RPMI7951 (cell line): ENCODE measurements at regions not wholly inside any gene's neighbourhood (a gene's known extent, or its start where the extent isn't known, plus 50 kb on each side); places are given as distances from the start of the nearest gene placed in this dataset.

Experiments
- DNase-seq: peaks from one replicate; pipeline ENCODE4 v3.0.0-alpha.2; 2012; ENCODE audit warnings: low read depth

DNA sequence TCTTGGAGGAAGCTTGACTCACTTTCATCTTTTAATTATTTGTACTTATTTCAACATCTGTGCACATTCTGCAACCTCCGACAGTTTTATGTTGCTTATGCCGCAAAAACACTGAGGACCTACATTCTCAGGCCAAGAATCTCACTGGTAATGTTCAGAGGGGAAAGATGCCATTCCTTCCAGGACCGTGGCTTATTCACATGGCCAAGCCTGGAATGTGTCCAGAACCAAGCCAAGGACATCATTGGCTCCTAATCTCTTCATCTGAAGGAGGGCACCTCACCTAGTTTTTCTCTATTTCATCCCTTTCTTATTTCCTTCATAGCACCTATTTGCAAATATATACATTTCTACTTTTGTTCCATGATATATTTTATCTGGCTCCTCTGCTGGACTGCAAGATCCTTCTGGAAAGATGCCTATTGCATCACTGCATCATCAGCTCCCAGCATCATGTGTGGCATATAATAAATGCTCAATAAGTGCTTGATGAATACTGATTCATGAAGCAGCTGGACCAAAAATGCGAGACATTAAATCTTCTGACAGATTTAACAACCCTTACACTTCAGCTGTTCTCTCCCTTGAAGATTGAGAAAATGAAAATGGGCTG is 377.1 kb downstream of the TNS1 start:
- peak; percentile 19 for DNase-seq

DNA sequence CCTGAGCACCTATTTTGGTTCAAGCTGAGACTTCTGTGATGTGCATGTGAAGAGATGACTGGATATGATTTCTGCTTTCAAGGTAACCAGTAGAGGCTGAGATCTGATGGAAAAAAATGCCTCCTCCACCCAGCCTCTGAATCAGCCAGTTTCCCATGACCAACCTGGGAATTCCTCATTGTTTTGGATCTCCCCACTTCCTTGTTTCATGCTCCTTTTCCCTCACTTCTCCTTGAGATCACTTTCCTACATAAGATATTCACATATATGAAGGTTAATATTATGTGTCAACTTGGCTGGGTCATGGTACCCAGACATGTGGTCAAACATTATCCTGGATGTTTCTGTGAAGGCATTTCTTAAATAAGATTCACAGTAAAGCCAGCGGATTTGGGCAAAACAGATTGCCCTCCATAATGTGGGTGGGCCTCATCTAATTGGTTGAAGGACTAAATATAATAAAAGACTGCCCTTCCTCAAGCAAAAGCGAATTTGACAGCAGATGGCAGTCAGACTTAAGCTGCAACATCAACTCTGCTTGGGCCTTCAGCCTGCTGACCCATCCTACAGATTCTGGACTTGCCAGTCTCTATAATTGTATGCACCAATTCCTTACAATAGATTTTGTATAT is 379.4 kb downstream of the TNS1 start:
- no peak for DNase-seq

DNA sequence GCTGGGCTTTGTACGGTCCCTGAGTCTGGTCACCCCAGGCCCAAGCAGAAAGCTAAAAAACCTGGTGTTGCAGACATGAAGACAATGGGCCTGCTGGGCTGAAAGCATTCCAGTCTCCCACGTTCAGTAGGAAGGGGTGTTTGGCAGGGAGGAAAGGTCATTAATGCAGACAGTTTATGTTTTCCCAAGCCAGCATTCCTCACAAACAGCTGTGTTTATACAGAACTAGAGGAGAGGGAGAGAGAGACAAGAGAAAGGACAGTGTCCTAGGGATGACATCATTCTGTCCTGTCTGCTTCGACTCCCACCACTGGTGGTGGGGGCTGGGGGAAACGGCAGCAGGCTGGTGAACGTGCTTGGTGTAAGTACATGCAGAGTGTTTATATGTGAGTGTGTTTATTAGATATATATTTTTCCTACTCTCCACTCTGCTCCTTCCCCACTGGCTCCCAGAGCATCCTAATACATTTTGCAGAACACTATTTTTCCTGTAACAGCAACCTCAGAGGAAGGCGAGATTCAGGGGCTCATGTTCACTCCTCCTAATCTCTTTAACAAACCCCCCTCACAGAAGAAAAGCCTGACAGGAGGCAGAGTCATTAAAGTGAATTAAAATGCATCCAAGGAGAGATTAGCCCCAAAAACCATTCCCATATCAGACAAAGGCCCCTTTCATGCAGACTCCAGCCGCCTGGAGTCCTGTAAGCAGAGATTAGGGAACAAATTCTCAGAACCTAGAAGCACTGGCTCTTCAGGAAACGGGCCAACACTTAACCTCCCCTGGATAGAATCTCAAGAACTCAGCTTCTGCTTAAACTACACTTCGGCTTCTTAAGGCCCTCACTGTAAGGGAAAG is 380.4 kb downstream of the TNS1 start:
- peak; percentile 77 for DNase-seq

DNA sequence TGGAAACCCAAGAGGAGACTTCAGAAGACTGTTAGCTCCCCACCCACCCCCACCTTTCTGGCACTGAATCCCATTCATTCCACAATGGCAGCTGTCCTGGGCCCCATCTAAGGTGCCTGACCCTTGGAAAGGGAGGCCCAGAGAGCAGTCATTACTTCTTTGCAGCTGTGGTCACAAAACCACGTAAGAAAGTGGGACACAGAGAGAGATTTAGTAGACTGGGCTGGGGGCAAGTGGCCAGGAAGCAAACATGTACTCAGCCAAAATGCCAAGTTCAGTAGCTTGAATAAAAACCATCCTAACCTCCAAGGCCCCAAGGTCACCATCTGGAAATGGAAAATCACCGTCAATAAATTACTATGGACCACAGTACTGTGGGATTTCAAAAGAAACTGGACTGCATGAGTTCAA is 381.4 kb downstream of the TNS1 start:
- peak; percentile 69 for DNase-seq

DNA sequence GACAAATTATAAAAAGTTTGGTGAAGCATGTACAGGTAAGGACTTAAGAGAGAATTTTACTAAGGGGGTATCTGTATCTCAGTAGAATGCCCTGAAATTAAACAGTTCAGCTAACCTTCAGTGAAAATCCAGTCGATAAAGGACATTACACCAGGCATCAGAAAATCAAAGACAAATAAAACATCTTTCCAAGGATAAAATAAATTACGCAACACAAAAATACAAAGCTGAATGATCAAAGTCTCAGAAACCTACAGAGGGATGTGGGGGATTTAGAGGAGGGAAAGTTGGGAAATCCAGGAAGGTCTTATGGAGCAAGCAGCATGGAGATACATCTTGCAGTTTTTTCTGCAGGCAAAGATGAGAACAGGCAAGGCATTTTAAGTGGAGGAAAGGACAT is 384.1 kb downstream of the TNS1 start:
- no peak for DNase-seq

DNA sequence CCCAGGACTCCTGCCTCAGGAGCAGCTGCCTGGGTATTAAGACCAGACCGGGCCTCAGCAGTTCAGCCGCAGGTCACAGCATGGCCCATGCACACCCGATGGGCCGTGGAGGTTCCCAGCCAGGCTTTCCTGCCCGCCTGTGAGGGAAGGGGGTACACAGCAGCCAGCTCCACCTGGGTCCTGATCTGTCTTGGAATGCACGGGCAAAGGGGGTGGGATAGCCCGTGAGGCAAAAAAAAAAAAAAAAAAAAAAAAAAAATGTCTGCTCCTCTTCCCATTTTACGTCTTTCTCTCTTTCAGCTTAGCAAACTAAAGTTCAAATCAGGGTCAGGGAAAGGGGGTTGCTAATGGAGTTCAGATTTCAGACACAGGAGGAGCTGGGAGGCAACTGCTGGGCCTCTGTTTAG is 385.2 kb downstream of the TNS1 start:
- no peak for DNase-seq

- no peak for DNase-seq
Measured at GRCh38 chr2:217616936-217617335, 385.9 kb downstream of the TNS1 start.

GRCh38 chr2:217615171-217615570 is 387.6 kb downstream of the TNS1 start:
- DNase-seq, result no peak

DNA sequence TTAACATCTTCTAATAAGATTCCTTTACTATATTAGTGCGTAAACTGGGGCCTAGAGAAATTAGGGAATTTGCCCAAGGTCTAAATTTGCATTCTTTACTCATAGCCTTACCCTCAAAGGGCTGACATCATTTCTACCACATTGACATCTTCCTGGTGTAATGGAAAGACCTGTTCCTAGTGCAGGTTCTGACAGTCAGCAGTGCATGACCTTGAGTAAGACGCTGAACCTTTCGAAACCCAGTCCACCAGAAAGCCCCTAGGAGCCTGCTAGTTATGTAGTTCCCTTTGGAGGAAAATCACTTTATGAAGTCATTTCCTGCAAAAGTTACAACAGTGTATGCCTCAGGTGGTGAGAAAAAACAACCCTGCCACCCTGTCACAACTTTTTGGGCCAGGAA is 388.3 kb downstream of the TNS1 start:
- DNase-seq, result no peak

DNA sequence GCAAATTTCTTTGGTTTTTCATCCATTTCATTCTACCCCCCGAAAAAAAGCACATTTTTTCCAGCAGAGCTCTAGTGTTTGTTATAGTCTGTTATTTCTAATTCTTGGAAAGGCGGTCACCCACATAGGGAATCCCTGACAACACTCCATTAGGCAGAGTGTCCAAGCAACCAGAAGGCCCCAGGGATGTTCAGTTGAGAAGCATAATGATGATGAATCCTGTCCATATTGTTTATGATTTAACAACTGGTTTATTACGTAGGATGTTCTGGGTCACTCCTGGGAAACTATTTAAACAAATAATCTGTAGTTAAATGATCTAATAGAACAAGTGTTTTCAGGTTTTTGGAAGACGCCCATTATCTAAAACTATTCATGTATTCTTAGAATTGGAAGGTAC is 388.7 kb downstream of the TNS1 start:
- no peak for DNase-seq

DNA sequence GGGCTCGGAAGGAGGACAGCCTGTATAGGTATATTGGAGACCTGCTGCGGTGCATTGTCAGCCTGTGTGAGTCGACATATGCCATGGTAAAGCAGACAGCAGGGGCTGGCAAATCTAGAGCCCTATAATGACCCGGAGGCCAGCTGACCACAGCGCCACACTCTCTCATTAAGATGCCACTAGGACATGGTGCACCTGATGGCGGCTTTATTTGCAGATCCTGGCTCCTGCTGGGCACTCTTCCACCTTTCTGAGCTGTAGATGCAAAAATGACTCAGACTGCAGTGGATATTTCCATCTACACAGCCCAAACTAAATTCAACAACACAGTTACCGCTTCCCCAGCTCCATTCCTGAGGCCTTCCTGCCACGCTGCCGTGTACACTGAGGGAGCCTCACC is 389.9 kb downstream of the TNS1 start:
- no peak for DNase-seq

GRCh38 chr2:217612211-217612610 is 390.6 kb downstream of the TNS1 start:
- no peak for DNase-seq

DNA sequence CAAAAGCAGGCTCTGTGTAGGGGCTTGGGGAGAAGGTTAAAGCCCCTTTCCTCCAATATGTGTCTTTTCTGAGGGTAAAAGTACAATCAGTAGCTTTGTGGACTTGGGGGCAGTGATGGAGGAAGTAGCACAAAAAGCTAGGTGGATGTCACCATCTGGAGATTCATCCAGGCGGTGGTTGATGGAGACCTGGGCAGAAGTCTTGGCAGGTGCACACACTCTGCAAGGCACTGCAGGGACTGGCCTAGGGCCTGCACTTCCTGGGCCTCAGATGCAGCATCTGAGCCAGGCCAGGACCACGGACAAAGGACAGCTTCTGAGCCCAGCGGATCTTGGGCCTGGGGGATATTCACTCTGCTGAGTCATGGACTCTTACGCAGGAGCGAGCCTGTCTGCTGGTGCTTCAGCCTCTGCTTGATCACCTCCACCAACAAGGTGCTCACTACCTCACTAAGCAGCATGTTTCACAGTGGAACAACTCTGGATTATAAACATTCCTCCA is 391.1 kb downstream of the TNS1 start:
- DNase-seq, result no peak

DNA sequence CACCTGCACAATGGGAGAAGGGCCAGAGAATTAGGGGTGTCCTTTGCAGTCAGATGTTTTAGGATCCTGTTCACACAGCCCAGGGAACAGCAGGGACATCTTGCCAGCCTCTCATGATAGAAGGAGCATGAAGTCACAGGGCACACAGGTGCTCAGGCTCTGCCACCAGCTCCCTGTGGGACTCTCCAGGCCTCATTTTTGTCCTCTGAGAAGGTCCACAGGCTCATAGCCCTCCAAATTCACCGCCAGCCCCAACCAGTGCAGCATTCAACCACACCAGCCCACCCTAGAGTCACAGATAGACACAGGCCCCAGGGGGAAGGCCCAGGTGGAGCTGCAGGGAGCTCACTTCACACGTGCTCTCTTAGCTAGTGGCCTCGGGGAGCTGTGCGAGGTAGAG is 391.7 kb downstream of the TNS1 start:
- DNase-seq, result no peak

DNA sequence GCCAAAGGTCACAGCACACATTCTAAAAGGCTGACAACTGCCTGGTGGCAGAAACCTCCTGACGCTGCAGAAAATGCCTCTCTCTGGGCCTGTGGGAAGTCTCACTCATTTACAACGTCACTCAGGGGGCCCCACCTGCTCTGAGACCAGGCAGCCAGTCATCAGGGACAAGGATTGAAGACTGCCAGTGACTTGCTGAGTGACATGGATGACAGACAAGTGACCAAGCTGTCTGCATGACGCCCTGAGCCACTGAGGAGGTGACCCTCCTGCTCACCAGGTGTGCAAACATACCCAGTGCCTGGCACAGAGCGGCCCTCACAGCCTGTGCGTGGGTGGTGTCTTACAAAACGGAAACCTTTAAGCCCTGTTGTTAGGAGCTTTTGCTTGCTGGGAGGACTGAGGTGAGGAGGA is 392.4 kb downstream of the TNS1 start:
- DNase-seq, result no peak

DNA sequence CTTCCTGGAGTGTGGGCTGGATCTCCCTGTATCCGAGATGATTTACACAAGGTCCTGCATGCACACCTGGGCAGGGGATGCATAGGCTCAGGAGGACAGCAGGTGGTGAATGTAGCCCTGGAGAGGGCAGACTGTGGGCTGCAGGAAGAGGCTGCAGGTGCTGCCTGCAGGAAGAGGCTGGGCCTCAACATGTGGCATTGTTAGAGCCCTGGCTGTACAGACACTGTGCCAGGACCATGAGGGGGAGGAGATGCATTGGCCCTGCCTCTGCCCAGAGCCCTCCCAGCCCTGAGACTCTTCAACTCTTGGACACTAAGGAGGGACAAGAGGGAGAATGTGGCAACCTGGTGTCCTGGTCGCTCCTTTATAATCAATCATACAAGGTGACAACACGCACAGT is 392.8 kb downstream of the TNS1 start:
- no peak for DNase-seq

DNA sequence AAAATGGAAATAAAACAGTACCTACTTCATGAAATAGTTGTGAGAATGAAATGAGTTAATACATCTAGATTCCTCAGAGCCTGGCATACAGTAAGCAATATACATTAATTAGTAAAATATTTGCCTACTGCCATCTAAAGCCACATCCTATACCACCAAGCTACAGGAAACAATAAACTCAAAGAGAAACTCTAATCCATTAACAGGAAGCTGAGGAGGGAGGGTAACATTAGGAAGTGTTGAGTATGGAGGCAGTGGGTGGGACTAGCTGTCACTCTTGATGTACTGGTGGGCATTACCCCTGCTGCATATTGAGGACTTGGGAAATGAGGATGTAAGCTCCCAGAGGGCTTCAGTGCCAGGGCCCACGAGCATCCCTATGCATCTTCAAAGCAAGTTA is 396.5 kb downstream of the TNS1 start:
- DNase-seq, result no peak

- no peak for DNase-seq
Measured at GRCh38 chr2:217604527-217605194, 398.1 kb downstream of the TNS1 start.

GRCh38 chr2:217601601-217602000 is 401.2 kb downstream of the TNS1 start:
- no peak for DNase-seq

DNA sequence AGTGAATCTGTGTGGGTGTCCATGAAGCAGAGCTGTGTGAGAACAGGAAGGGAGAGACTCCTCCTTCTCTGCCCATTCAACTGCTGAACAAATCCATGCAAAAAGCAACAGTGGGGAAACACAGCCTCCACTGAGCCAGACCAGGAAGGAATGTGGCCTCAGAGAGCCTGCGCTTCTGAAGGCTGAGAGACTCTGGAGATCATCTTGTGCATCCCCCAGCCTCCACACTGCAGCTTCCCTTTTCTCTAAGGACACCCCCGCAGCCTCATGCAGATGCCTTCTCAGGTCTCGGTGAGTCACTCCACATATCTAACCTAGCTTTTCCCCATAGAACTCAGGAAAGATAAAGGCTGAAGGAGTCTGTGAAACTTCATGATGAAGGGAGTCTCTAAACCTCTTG is 402.9 kb downstream of the TNS1 start:
- no peak for DNase-seq

- DNase-seq, result no peak
Measured at GRCh38 chr2:217597681-217598080, 405.1 kb downstream of the TNS1 start.

DNA sequence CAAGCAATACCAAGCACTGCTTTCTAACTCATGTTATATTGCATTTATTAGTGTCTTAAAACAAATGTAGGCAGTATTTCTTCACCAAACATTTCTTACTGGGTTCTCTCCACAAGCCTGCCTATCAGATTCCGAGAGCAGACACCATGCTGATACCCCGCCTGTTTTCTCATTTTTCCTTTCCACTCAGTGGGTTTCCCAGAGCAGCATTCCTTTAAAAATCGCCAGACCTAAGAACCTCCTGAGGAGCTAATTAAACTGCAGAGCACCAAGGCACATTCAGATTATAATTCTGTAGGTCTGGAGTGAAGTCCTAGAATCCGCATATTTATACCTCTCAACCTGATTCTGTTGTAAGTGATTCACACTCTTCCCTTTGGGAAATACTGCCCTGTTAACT is 405.6 kb downstream of the TNS1 start:
- DNase-seq, result no peak
